ENCODE measurements at regions not wholly inside any gene's neighbourhood (a gene's known extent, or its start where the extent isn't known, plus 50 kb on each side); places are given as distances from the start of the nearest gene placed in this dataset.

GRCh38 chr12:41903014-41903708 is 241.5 kb downstream of the GXYLT1 start:
- WGBS = 96% methylated on average over 5 of the region's 6 CpGs
- H3K9ac ChIP-seq (ENCODE audit: low read length) = no peak overlapping the region
- H3K4me1 ChIP-seq (ENCODE audit: control insufficient read depth, insufficient read depth, low read depth, low read length) = no peaks in the 10 kb centered on the region
- no peak overlapping the region for H2BK12ac ChIP-seq (ENCODE audit: low read length in 2 of 2)
- no peak overlapping the region for H3K14ac ChIP-seq (ENCODE audit: low read length in 2 of 2)
- H3K4me3 ChIP-seq (ENCODE audit: insufficient read depth in 1 of 2, low read depth in 1 of 2, low read length in 2 of 2) = no peak overlapping the region
- DNase-seq = no peak
- no peak overlapping the region for H2BK120ac ChIP-seq (ENCODE audit: low read depth, low read length)
- no peak overlapping the region for H2BK15ac ChIP-seq (ENCODE audit: low read depth, poor library complexity, severe bottlenecking)
- H2AK5ac ChIP-seq (ENCODE audit: low read length, severe bottlenecking) = no peak overlapping the region
- H3K4ac ChIP-seq (ENCODE audit: low read depth in 1 of 2, low read length in 2 of 2) = no peak overlapping the region
- H3K18ac ChIP-seq (ENCODE audit: low read depth in 1 of 2, low read length in 2 of 2) = no peak overlapping the region
- H3K9me3 ChIP-seq (ENCODE audit: control insufficient read depth, low read length) = peaks cover 2% of the 10 kb centered on the region
- no peak overlapping the region for H2AFZ ChIP-seq (ENCODE audit: low read depth, low read length)
- no peaks in the 10 kb centered on the region for H3K79me1 ChIP-seq (replicated peaks; ENCODE audit: low read length, poor library complexity, severe bottlenecking)
- no peaks in the 10 kb centered on the region for H3K27me3 ChIP-seq (ENCODE audit: control insufficient read depth in 1 of 2, insufficient read depth in 1 of 2, low read length in 2 of 2)
- no peaks in the 10 kb centered on the region for H3K36me3 ChIP-seq (ENCODE audit: control insufficient read depth in 1 of 2, insufficient read depth in 2 of 2, low read depth in 1 of 2, low read length in 2 of 2)
- no peak overlapping the region for H3K23ac ChIP-seq (ENCODE audit: low read length in 2 of 2)
- H3K27ac ChIP-seq (ENCODE audit: low read length, poor library complexity, severe bottlenecking) = no peak overlapping the region
- no peak overlapping the region for H4K8ac ChIP-seq (ENCODE audit: low read length)
- H4K91ac ChIP-seq (ENCODE audit: low read length) = no peak overlapping the region
- H3K4me2 ChIP-seq (ENCODE audit: low read length, poor library complexity, severe bottlenecking) = no peak overlapping the region
- H2BK5ac ChIP-seq (ENCODE audit: low read depth, low read length, poor library complexity, severe bottlenecking) = no peak overlapping the region

- no peaks in the 10 kb centered on the region for H3K27me3 ChIP-seq (ENCODE audit: control insufficient read depth in 1 of 2, insufficient read depth in 1 of 2, low read length in 2 of 2)
- no peak overlapping the region for H2BK5ac ChIP-seq (ENCODE audit: low read depth, low read length, poor library complexity, severe bottlenecking)
- no peak overlapping the region for H3K23ac ChIP-seq (ENCODE audit: low read length in 2 of 2)
- H3K36me3 ChIP-seq (ENCODE audit: control insufficient read depth in 1 of 2, insufficient read depth in 2 of 2, low read depth in 1 of 2, low read length in 2 of 2) = no peaks in the 10 kb centered on the region
- no peak overlapping the region for H2AK5ac ChIP-seq (ENCODE audit: low read length, severe bottlenecking)
- H3K9ac ChIP-seq (ENCODE audit: low read length) = no peak overlapping the region
- H3K14ac ChIP-seq (ENCODE audit: low read length in 2 of 2) = no peak overlapping the region
- H2BK120ac ChIP-seq (ENCODE audit: low read depth, low read length) = no peak overlapping the region
- no peaks in the 10 kb centered on the region for H3K4me1 ChIP-seq (ENCODE audit: control insufficient read depth, insufficient read depth, low read depth, low read length)
- H2BK15ac ChIP-seq (ENCODE audit: low read depth, poor library complexity, severe bottlenecking) = no peak overlapping the region
- H3K79me1 ChIP-seq (replicated peaks; ENCODE audit: low read length, poor library complexity, severe bottlenecking) = no peaks in the 10 kb centered on the region
- 100% methylated on average over 1 of the region's 1 CpG for WGBS
- no peak overlapping the region for H3K18ac ChIP-seq (ENCODE audit: low read depth in 1 of 2, low read length in 2 of 2)
- no peak overlapping the region for H3K4ac ChIP-seq (ENCODE audit: low read depth in 1 of 2, low read length in 2 of 2)
- H4K8ac ChIP-seq (ENCODE audit: low read length) = no peak overlapping the region
- no peak overlapping the region for H2AFZ ChIP-seq (ENCODE audit: low read depth, low read length)
- H3K9me3 ChIP-seq (ENCODE audit: control insufficient read depth, low read length) = peaks cover 9% of the 10 kb centered on the region
- no peak overlapping the region for H3K4me3 ChIP-seq (ENCODE audit: insufficient read depth in 1 of 2, low read depth in 1 of 2, low read length in 2 of 2)
- H3K27ac ChIP-seq (ENCODE audit: low read length, poor library complexity, severe bottlenecking) = no peak overlapping the region
- H3K4me2 ChIP-seq (ENCODE audit: low read length, poor library complexity, severe bottlenecking) = no peak overlapping the region
- H4K91ac ChIP-seq (ENCODE audit: low read length) = no peak overlapping the region
- H2BK12ac ChIP-seq (ENCODE audit: low read length in 2 of 2) = no peak overlapping the region
- no peak for DNase-seq
Measured at GRCh38 chr12:41899577-41899976, 245.1 kb downstream of the GXYLT1 start.

DNA sequence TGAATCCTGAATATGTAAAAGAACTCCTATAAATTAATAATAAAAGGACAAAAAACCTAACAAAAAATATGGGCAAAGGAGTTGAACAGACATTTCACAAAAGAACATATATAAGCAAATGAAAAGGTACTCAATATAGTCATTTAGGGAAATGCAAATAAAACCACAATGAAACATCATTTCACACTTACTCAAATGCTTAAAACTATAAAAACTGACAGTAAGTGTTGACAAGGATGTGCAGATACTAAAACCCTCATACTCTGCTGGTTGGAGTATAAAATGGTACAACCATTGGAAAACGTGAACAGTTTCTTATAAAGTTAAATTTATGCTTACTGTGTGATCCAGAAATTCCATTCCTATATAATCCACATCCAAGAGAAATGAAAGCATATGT is 247.1 kb downstream of the GXYLT1 start:
- Histone ChIP-seq H4K91ac (ENCODE audit: low read length) (no peak overlapping the region), H2BK120ac (ENCODE audit: low read depth, low read length) (no peak overlapping the region), H2BK12ac (ENCODE audit: low read length in 2 of 2) (no peak overlapping the region), H2AK5ac (ENCODE audit: low read length, severe bottlenecking) (no peak overlapping the region), H2BK15ac (ENCODE audit: low read depth, poor library complexity, severe bottlenecking) (no peak overlapping the region), H3K23ac (ENCODE audit: low read length in 2 of 2) (no peak overlapping the region), H3K9me3 (ENCODE audit: control insufficient read depth, low read length) (peaks cover 9% of the 10 kb centered on the region), H3K27ac (ENCODE audit: low read length, poor library complexity, severe bottlenecking) (no peak overlapping the region), H3K79me1 (replicated peaks; ENCODE audit: low read length, poor library complexity, severe bottlenecking) (no peaks in the 10 kb centered on the region), H3K14ac (ENCODE audit: low read length in 2 of 2) (no peak overlapping the region), H3K4me1 (ENCODE audit: control insufficient read depth, insufficient read depth, low read depth, low read length) (no peaks in the 10 kb centered on the region), H2BK5ac (ENCODE audit: low read depth, low read length, poor library complexity, severe bottlenecking) (no peak overlapping the region), H4K8ac (ENCODE audit: low read length) (no peak overlapping the region), H3K36me3 (ENCODE audit: control insufficient read depth in 1 of 2, insufficient read depth in 2 of 2, low read depth in 1 of 2, low read length in 2 of 2) (no peaks in the 10 kb centered on the region), H2AFZ (ENCODE audit: low read depth, low read length) (no peak overlapping the region), H3K9ac (ENCODE audit: low read length) (no peak overlapping the region), H3K4me3 (ENCODE audit: insufficient read depth in 1 of 2, low read depth in 1 of 2, low read length in 2 of 2) (no peak overlapping the region), H3K4me2 (ENCODE audit: low read length, poor library complexity, severe bottlenecking) (no peak overlapping the region), H3K27me3 (ENCODE audit: control insufficient read depth in 1 of 2, insufficient read depth in 1 of 2, low read length in 2 of 2) (no peaks in the 10 kb centered on the region), H3K4ac (ENCODE audit: low read depth in 1 of 2, low read length in 2 of 2) (no peak overlapping the region), H3K18ac (ENCODE audit: low read depth in 1 of 2, low read length in 2 of 2) (no peak overlapping the region)
- WGBS = no CpG with 5 or more reads among the region's 1 CpG
- DNase-seq = no peak

GRCh38 chr12:41893491-41893890 is 251.2 kb downstream of the GXYLT1 start:
- Histone ChIP-seq H2AFZ (ENCODE audit: low read depth, low read length) (no peak overlapping the region), H3K4ac (ENCODE audit: low read depth in 1 of 2, low read length in 2 of 2) (no peak overlapping the region), H2BK12ac (ENCODE audit: low read length in 2 of 2) (no peak overlapping the region), H2AK5ac (ENCODE audit: low read length, severe bottlenecking) (no peak overlapping the region), H4K91ac (ENCODE audit: low read length) (no peak overlapping the region), H3K36me3 (ENCODE audit: control insufficient read depth in 1 of 2, insufficient read depth in 2 of 2, low read depth in 1 of 2, low read length in 2 of 2) (no peaks in the 10 kb centered on the region), H2BK15ac (ENCODE audit: low read depth, poor library complexity, severe bottlenecking) (no peak overlapping the region), H2BK120ac (ENCODE audit: low read depth, low read length) (no peak overlapping the region), H3K14ac (ENCODE audit: low read length in 2 of 2) (no peak overlapping the region), H3K27ac (ENCODE audit: low read length, poor library complexity, severe bottlenecking) (no peak overlapping the region), H2BK5ac (ENCODE audit: low read depth, low read length, poor library complexity, severe bottlenecking) (no peak overlapping the region), H4K8ac (ENCODE audit: low read length) (no peak overlapping the region), H3K18ac (ENCODE audit: low read depth in 1 of 2, low read length in 2 of 2) (no peak overlapping the region), H3K9ac (ENCODE audit: low read length) (no peak overlapping the region), H3K4me1 (ENCODE audit: control insufficient read depth, insufficient read depth, low read depth, low read length) (no peaks in the 10 kb centered on the region), H3K4me2 (ENCODE audit: low read length, poor library complexity, severe bottlenecking) (no peak overlapping the region), H3K27me3 (ENCODE audit: control insufficient read depth in 1 of 2, insufficient read depth in 1 of 2, low read length in 2 of 2) (no peaks in the 10 kb centered on the region), H3K23ac (ENCODE audit: low read length in 2 of 2) (no peak overlapping the region), H3K79me1 (replicated peaks; ENCODE audit: low read length, poor library complexity, severe bottlenecking) (no peaks in the 10 kb centered on the region), H3K4me3 (ENCODE audit: insufficient read depth in 1 of 2, low read depth in 1 of 2, low read length in 2 of 2) (no peak overlapping the region), H3K9me3 (ENCODE audit: control insufficient read depth, low read length) (peaks cover 9% of the 10 kb centered on the region)
- no CpG with 5 or more reads among the region's 3 CpGs for WGBS
- no peak for DNase-seq

Measured in mesenchymal stem cell (in vitro differentiated cells and primary cell).